HepG2 (cell line): ENCODE measurements at regions not wholly inside any gene's neighbourhood (a gene's known extent, or its start where the extent isn't known, plus 50 kb on each side); places are given as distances from the start of the nearest gene placed in this dataset.

Experiments used
- ATAC-seq: fragments of 200-7000 bp; cut with Tn5 transposase; 3 replicates; pipeline ENCODE4 v1.9.1; 2020; ENCODE audit warnings: mild to moderate bottlenecking, moderate library complexity
- BruUV-seq: library from RNA; stranded (reverse); fragments of 400-500 nt; replicated peaks from 2 replicates; lab custom pipeline; 2021; lab: Mats Ljungman, UMichigan
- CTCF ChIA-PET: fragments of 300-600 bp; formaldehyde crosslinking; extraction: SDS; loops from one replicate; lab custom pipeline; 2021; ENCODE audit warnings: low total read pairs, inconsistent platforms, low intra/inter-chr PET ratio; lab: Yijun Ruan, JAX
- POLR2A ChIA-PET: fragments of 350-600 bp; sonication (Branson Sonifier 250); formaldehyde crosslinking; loops from one replicate; lab custom pipeline; 2020; ENCODE audit warnings: antibody characterized with exemption, inconsistent platforms; lab: Yijun Ruan, JAX
- DNase-seq: peaks from one replicate; pipeline ENCODE4 v3.0.0-alpha.2; 2015; ENCODE audit warnings: low spot score
- FAIRE-seq: peaks from 3 replicates; lab custom pipeline; 2011; peaks lifted over from hg19 to GRCh38; lab: Jason Lieb, UNC
- H2AFZ ChIP-seq: one replicate; pipeline ENCODE4 v1.6.1; 2011; ENCODE audit warnings: low read length, inconsistent platforms
- H3K27ac ChIP-seq: fragments of 300-600 bp; 3 replicates; pipeline ENCODE4 v1.8.0; 2011; ENCODE audit warnings: mixed run types, mild to moderate bottlenecking, mixed read lengths, low read length, inconsistent platforms; ENCODE audit not compliant: insufficient read depth; ENCODE audit errors: extremely low read length
- H3K27me3 ChIP-seq, 2 experiments: fragments of 200-600 bp in 1 of 2; 2 replicates in 1 of 2; 3 replicates in 1 of 2; pipeline versions ENCODE4 v1.6.0 to v1.8.0; 2011; ENCODE audit warnings: low read length in 2 of 2, mild to moderate bottlenecking in 2 of 2, moderate library complexity in 2 of 2, inconsistent platforms in 1 of 2; ENCODE audit not compliant: insufficient read depth in 2 of 2, control insufficient read depth in 1 of 2
- H3K36me3 ChIP-seq, 2 experiments: fragments of 200-600 bp in 1 of 2; replicated peaks in 1 of 2; 2 replicates in 1 of 2; 3 replicates in 1 of 2; pipeline versions ENCODE4 v1.5.1 to v1.8.0; 2011; ENCODE audit warnings: low read length in 2 of 2, inconsistent platforms in 1 of 2; ENCODE audit not compliant: insufficient read depth in 2 of 2, control insufficient read depth in 1 of 2
- H3K4me1 ChIP-seq: 2 replicates; pipeline ENCODE4 v1.5.1; 2012; ENCODE audit warnings: low read length, inconsistent platforms; ENCODE audit not compliant: insufficient read depth
- H3K4me2 ChIP-seq: 2 replicates; pipeline ENCODE4 v1.6.0; 2011; ENCODE audit warnings: low read depth, low read length, inconsistent platforms
- H3K4me3 ChIP-seq, 3 experiments: fragments of 200-600 bp in 1 of 3; sonication (generic), shearing (Covaris generic) in 1 of 3; replicated peaks in 1 of 3; 2 replicates each; pipeline ENCODE4 v1.5.1; 2011 to 2016; ENCODE audit warnings: low read length in 3 of 3, inconsistent platforms in 2 of 3, low read depth in 2 of 3, mild to moderate bottlenecking in 2 of 3, control low read depth in 1 of 3, mixed read lengths in 1 of 3; ENCODE audit not compliant: insufficient read depth in 1 of 3
- H3K79me2 ChIP-seq: one replicate; pipeline ENCODE4 v1.6.1; 2011; ENCODE audit warnings: low read length, inconsistent platforms; ENCODE audit not compliant: insufficient read depth
- H3K9ac ChIP-seq: 2 replicates; pipeline ENCODE4 v1.6.0; 2011; ENCODE audit warnings: mild to moderate bottlenecking, low read depth, low read length, inconsistent platforms; ENCODE audit not compliant: insufficient read depth
- H3K9me3 ChIP-seq: 2 replicates; pipeline ENCODE4 v1.5.1; 2012; ENCODE audit warnings: mild to moderate bottlenecking, low read length
- H4K20me1 ChIP-seq: 2 replicates; pipeline ENCODE4 v1.6.0; 2011; ENCODE audit warnings: inconsistent platforms, mild to moderate bottlenecking, low read length, moderate library complexity; ENCODE audit not compliant: insufficient read depth
- ARNTL ChIP-seq: sonication (generic); formaldehyde crosslinking; IDR thresholded peaks from 2 replicates; pipeline ENCODE4 v1.4.0; 2020; ENCODE audit warnings: mild to moderate bottlenecking, missing genetic modification reagents
- BCL6 ChIP-seq: IDR thresholded peaks from 2 replicates; pipeline ENCODE4 v1.6.1; 2016; ENCODE audit warnings: missing genetic modification reagents, missing compliant biosample characterization
- DMAP1 ChIP-seq: IDR thresholded peaks from 2 replicates; pipeline ENCODE4 v1.6.1; 2016
- EP300 ChIP-seq, 3 experiments: sonication (generic) in 1 of 3; formaldehyde crosslinking in 1 of 3; IDR thresholded peaks; 2 replicates each; pipeline versions ENCODE4 v1.5.1 to v1.6.1; 2011 to 2020; ENCODE audit warnings: low read depth in 2 of 3, low read length in 2 of 3, borderline replicate concordance in 1 of 3, improper control_type of control experiment in 1 of 3, mild to moderate bottlenecking in 1 of 3, missing genetic modification reagents in 1 of 3, moderate library complexity in 1 of 3
- ESRRA ChIP-seq: sonication (generic); formaldehyde crosslinking; IDR thresholded peaks from 2 replicates; pipeline ENCODE4 v1.5.1; 2020; ENCODE audit warnings: mild to moderate bottlenecking, low read depth, missing genetic modification reagents
- HIVEP1 ChIP-seq: sonication (generic); formaldehyde crosslinking; IDR thresholded peaks from 2 replicates; pipeline ENCODE4 v1.4.0; 2020; ENCODE audit warnings: mild to moderate bottlenecking, missing genetic modification reagents
- HNRNPL ChIP-seq: fragments of 200-400 bp; formaldehyde crosslinking; IDR thresholded peaks from 2 replicates; pipeline ENCODE4 v1.6.1; 2017; ENCODE audit warnings: mild to moderate bottlenecking, low read depth, low read length
- JDP2 ChIP-seq: sonication (generic); formaldehyde crosslinking; IDR thresholded peaks from 2 replicates; pipeline ENCODE4 v1.8.1; 2022; ENCODE audit warnings: missing genetic modification reagents, borderline replicate concordance
- MAFG ChIP-seq: sonication (generic); formaldehyde crosslinking; IDR thresholded peaks from 2 replicates; pipeline ENCODE4 v1.5.1; 2020; ENCODE audit warnings: mild to moderate bottlenecking, missing genetic modification reagents
- RERE ChIP-seq: IDR thresholded peaks from 2 replicates; pipeline ENCODE4 v1.6.1; 2016; ENCODE audit warnings: low read depth, missing genetic modification reagents, missing compliant biosample characterization
- SCMH1 ChIP-seq: sonication (generic); formaldehyde crosslinking; IDR thresholded peaks from 2 replicates; pipeline ENCODE4 v1.9.0; 2021; ENCODE audit warnings: missing genetic modification reagents, mild to moderate bottlenecking, borderline replicate concordance
- SP140L ChIP-seq: sonication (generic); formaldehyde crosslinking; IDR thresholded peaks from 2 replicates; pipeline ENCODE4 v1.4.0; 2020; ENCODE audit warnings: missing genetic modification reagents, borderline replicate concordance
- TBP ChIP-seq: sonication (generic); formaldehyde crosslinking; IDR thresholded peaks from 2 replicates; pipeline ENCODE4 v1.5.0; 2020; ENCODE audit warnings: missing genetic modification reagents
- TCF7 ChIP-seq: sonication (generic); IDR thresholded peaks from 2 replicates; pipeline ENCODE4 v1.6.1; 2016; ENCODE audit warnings: antibody characterized with exemption, low read depth
- ZFX ChIP-seq: sonication (generic); formaldehyde crosslinking; IDR thresholded peaks from 2 replicates; pipeline ENCODE4 v1.4.0; 2020; ENCODE audit warnings: mild to moderate bottlenecking, low read depth, missing genetic modification reagents, moderate library complexity
- ZKSCAN8 ChIP-seq: IDR thresholded peaks from 2 replicates; pipeline ENCODE4 v1.6.1; 2016; ENCODE audit warnings: borderline replicate concordance, missing genetic modification reagents, missing compliant biosample characterization
- ZMYM4 ChIP-seq: sonication (generic); formaldehyde crosslinking; IDR thresholded peaks from 2 replicates; pipeline ENCODE4 v1.8.1; 2023; ENCODE audit warnings: mild to moderate bottlenecking, missing genetic modification reagents
- ZNF546 ChIP-seq: sonication (generic); formaldehyde crosslinking; conservative IDR thresholded peaks from 2 replicates; pipeline ENCODE4 v1.8.1; 2023; ENCODE audit warnings: mild to moderate bottlenecking, missing genetic modification reagents
- ZNF644 ChIP-seq: IDR thresholded peaks from 2 replicates; pipeline ENCODE4 v1.6.1; 2016; ENCODE audit warnings: low read depth
- WGBS: methylation state at CpG from one replicate; pipeline ENCODE4 v1.1.6; 2017; ENCODE audit warnings: low lambda C conversion rate; 5-methylcytosine and 5-hydroxymethylcytosine counted together
- in situ Hi-C: cut with HindIII; loops from 2 replicates; pipeline ENCODE4 v1.10.0; 2017; ENCODE audit warnings: low pct_unique_long_range_greater_than_20kb; ENCODE audit not compliant: extremely low pct_ligation_motif_present
- intact Hi-C: fragments of 100-400 bp; cut with micrococcal nuclease; formaldehyde crosslinking; loops from one replicate; pipeline ENCODE4 v1.10.0; 2022; ENCODE audit not compliant: unreplicated experiment
- TF ChIP-seq, protein P1 (sequence below): sonication (generic); formaldehyde crosslinking; IDR thresholded peaks from 2 replicates; pipeline ENCODE4 v1.5.0; 2020; ENCODE audit warnings: missing genetic modification reagents

- H3K9me3 ChIP-seq: peaks cover 41% of the 10 kb centered on the region
- H3K4me1 ChIP-seq: no peaks in the 10 kb centered on the region
- no peaks in the 10 kb centered on the region for H3K79me2 ChIP-seq
- H3K27me3 ChIP-seq: no peaks in the 10 kb centered on the region
- POLR2A ChIA-PET: no interaction called here
- DNase-seq (no peak), FAIRE-seq (no peak)
- no peak overlapping the region for H3K4me2 ChIP-seq
- H3K9ac ChIP-seq: no peak overlapping the region
- in situ Hi-C loops: no loop called here
- no peaks in the 10 kb centered on the region for H4K20me1 ChIP-seq
- no peak overlapping the region for H3K4me3 ChIP-seq
- 4% methylated on average over 5 of the region's 5 CpGs for WGBS
- intact Hi-C loops: no loop called here
- no peaks in the 10 kb centered on the region for H3K36me3 ChIP-seq
- no peak overlapping the region for H2AFZ ChIP-seq
- TF ChIP-seq ZKSCAN8 (CRISPR knock-in tag): no peak
- TF ChIP-seq HNRNPL: no peak
- TF ChIP-seq ZNF546 (CRISPR knock-in tag): no peak
- no peak for TF ChIP-seq ARNTL (CRISPR knock-in tag)
- TF ChIP-seq TCF7: no peak
- TF ChIP-seq SP140L (CRISPR knock-in tag): no peak
- no peak for TF ChIP-seq JDP2 (CRISPR knock-in tag)
- TF ChIP-seq DMAP1 (CRISPR knock-in tag): no peak
- no peak for TF ChIP-seq MAFG (CRISPR knock-in tag)
- no peak for TF ChIP-seq ZFX (CRISPR knock-in tag)
- TF ChIP-seq TBP: no peak
- TF ChIP-seq ESRRA (CRISPR knock-in tag): no peak
- TF ChIP-seq SCMH1 (CRISPR knock-in tag): no peak
- no peak for TF ChIP-seq ZMYM4
- TF ChIP-seq HIVEP1 (CRISPR knock-in tag): no peak
- TF ChIP-seq, protein P1, sequence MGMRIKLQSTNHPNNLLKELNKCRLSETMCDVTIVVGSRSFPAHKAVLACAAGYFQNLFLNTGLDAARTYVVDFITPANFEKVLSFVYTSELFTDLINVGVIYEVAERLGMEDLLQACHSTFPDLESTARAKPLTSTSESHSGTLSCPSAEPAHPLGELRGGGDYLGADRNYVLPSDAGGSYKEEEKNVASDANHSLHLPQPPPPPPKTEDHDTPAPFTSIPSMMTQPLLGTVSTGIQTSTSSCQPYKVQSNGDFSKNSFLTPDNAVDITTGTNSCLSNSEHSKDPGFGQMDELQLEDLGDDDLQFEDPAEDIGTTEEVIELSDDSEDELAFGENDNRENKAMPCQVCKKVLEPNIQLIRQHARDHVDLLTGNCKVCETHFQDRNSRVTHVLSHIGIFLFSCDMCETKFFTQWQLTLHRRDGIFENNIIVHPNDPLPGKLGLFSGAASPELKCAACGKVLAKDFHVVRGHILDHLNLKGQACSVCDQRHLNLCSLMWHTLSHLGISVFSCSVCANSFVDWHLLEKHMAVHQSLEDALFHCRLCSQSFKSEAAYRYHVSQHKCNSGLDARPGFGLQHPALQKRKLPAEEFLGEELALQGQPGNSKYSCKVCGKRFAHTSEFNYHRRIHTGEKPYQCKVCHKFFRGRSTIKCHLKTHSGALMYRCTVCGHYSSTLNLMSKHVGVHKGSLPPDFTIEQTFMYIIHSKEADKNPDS (CRISPR knock-in tag): no peak
- TF ChIP-seq BCL6 (CRISPR knock-in tag): no peak
- TF ChIP-seq ZNF644 (CRISPR knock-in tag): no peak
- no peak for TF ChIP-seq EP300 (IDR thresholded peaks at IDR 0.05; ENCODE audit: low read depth in 2 of 2, low read length in 2 of 2)
- no peak for TF ChIP-seq EP300 (CRISPR knock-in tag; IDR thresholded peaks at IDR 0.05; ENCODE audit: borderline replicate concordance)
- no peak for TF ChIP-seq RERE
- TF ChIP-seq, all 625 proteins: peak for 0
- no peak for ATAC-seq
- H3K27ac ChIP-seq: no peak overlapping the region
- no TSS peak for BruUV-seq
- CTCF ChIA-PET: no interaction called here
These were observed 204.1 kb upstream of the POM121L12 start for GRCh38 chr7:52831321-52831720.
